ENCODE measurements at regions not wholly inside any gene's neighbourhood (a gene's known extent, or its start where the extent isn't known, plus 50 kb on each side); places are given as distances from the start of the nearest gene placed in this dataset.

DNA sequence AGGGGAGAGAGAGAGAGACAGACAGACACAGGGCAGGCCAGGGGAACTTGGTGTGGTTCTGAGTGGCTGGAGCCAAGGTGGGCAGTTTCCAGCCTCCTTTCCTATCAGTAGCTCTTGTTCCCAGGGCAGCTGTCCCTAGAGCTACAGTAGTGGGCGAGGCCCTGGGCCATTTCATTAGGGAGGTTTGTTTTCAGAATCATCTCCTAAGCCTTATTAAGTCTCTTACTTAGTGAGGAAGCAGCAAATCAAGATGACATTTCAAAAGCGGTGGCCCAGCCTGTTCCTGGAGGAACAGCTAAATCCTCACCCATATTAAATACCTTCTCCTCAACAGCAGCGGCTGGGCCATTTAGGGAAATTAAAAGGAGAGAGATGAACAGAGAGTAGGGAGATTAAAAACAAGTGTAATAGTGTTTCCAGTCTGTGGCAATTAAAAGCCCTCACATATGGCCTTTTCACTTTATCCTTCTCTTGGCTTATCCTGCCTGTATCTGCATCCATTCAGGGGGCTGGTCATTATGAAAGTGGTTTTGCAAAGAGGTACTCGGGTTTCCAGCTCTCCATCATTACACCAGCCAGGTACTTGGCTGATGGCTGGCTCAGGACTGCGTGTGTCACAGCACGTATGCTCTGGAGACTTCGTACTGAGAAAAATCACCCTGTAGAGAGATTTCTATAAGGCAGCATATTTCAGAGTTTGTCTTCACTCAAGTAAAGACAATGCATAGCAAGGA, 91.9 kb upstream of the PRR23C start:
- no peak overlapping the region for H3K14ac ChIP-seq (ENCODE audit: insufficient read depth, low read length)
- no peaks in the 10 kb centered on the region for H4K20me1 ChIP-seq (ENCODE audit: control insufficient read depth, insufficient read depth, insufficient read length)
- H2AFZ ChIP-seq (ENCODE audit: low read length), result no peak overlapping the region
- H3K9ac ChIP-seq (ENCODE audit: extremely low read depth, insufficient read length, low read length), result no peak overlapping the region
- no peak overlapping the region for H2BK12ac ChIP-seq (ENCODE audit: insufficient read length, low read depth, low read length)
- no peaks in the 10 kb centered on the region for H3K79me2 ChIP-seq (ENCODE audit: insufficient read depth, low read length)
- H3K4me2 ChIP-seq (ENCODE audit: insufficient read depth, insufficient read length, low read length), result no peak overlapping the region
- H3K27me3 ChIP-seq (ENCODE audit: insufficient read depth, low read length), result no peaks in the 10 kb centered on the region
- H3K27me3 Mint-ChIP-seq (ENCODE audit: low read depth), result 0 out of 2 replicates have a peak, but pooled peaks cover 2% of the 10 kb centered on the region
- no peak overlapping the region for H3K18ac ChIP-seq (ENCODE audit: insufficient read length, low read depth, low read length)
- no peak overlapping the region for H3K4ac ChIP-seq (ENCODE audit: low read depth, low read length)
- H3K36me3 Mint-ChIP-seq (ENCODE audit: insufficient read depth in 1 of 3, low read depth in 3 of 3), result no peaks in the 10 kb centered on the region
- H2BK120ac ChIP-seq (ENCODE audit: low read depth, low read length, poor library complexity, severe bottlenecking), result no peak overlapping the region
- H4K8ac ChIP-seq (replicated peaks; ENCODE audit: insufficient read length, low read depth, low read length), result no peak overlapping the region
- no peak for DNase-seq
- no peak overlapping the region for H3K27ac ChIP-seq (ENCODE audit: insufficient read length, low read depth, low read length)
- H3K23me2 ChIP-seq (ENCODE audit: insufficient read length, low read depth, low read length, poor library complexity, severe bottlenecking), result no peaks in the 10 kb centered on the region
- TF ChIP-seq, protein P1, sequence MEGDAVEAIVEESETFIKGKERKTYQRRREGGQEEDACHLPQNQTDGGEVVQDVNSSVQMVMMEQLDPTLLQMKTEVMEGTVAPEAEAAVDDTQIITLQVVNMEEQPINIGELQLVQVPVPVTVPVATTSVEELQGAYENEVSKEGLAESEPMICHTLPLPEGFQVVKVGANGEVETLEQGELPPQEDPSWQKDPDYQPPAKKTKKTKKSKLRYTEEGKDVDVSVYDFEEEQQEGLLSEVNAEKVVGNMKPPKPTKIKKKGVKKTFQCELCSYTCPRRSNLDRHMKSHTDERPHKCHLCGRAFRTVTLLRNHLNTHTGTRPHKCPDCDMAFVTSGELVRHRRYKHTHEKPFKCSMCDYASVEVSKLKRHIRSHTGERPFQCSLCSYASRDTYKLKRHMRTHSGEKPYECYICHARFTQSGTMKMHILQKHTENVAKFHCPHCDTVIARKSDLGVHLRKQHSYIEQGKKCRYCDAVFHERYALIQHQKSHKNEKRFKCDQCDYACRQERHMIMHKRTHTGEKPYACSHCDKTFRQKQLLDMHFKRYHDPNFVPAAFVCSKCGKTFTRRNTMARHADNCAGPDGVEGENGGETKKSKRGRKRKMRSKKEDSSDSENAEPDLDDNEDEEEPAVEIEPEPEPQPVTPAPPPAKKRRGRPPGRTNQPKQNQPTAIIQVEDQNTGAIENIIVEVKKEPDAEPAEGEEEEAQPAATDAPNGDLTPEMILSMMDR (conservative IDR thresholded peaks at IDR 0.05), result no peak
- WGBS (ENCODE audit: extremely low coverage, insufficient read length, low lambda C conversion rate), result no CpG with 5 or more reads among the region's 7 CpGs
- H3T11ph ChIP-seq (ENCODE audit: low read length), result no peak overlapping the region
- no peaks in the 10 kb centered on the region for H3K4me1 ChIP-seq (ENCODE audit: insufficient read depth, low read length)
- H2AK5ac ChIP-seq (ENCODE audit: insufficient read length, low read length), result no peak overlapping the region
- H3K56ac ChIP-seq (ENCODE audit: insufficient read length, low read depth, low read length), result no peak overlapping the region
- H3K79me1 ChIP-seq (ENCODE audit: insufficient read depth, low read depth, low read length, poor library complexity, severe bottlenecking), result no peaks in the 10 kb centered on the region
- no peaks in the 10 kb centered on the region for H3K9me3 ChIP-seq (ENCODE audit: control insufficient read depth, low read depth, low read length)
- H3K23ac ChIP-seq (ENCODE audit: insufficient read length, low read depth, low read length), result no peak overlapping the region
- H2BK5ac ChIP-seq (ENCODE audit: insufficient read length, low read length), result no peak overlapping the region
- H4K91ac ChIP-seq (ENCODE audit: insufficient read length, low read depth, low read length), result no peak overlapping the region
- no peak overlapping the region for H2BK20ac ChIP-seq (ENCODE audit: low read depth, low read length, poor library complexity, severe bottlenecking)
- H2BK15ac ChIP-seq (ENCODE audit: low read depth, low read length), result no peak overlapping the region
- peaks cover 0 to 3% of the 10 kb centered on the region in 2 experiments; a peak in 1 of 4 replicates for H3K4me1 Mint-ChIP-seq
- no peak overlapping the region for H3K4me3 Mint-ChIP-seq
- no peak overlapping the region for H4K5ac ChIP-seq (ENCODE audit: insufficient read length, low read depth, low read length)
- H3K9me3 Mint-ChIP-seq, result no peaks in the 10 kb centered on the region
- no peak overlapping the region for H3K27ac Mint-ChIP-seq
